ENCODE measurements at regions not wholly inside any gene's neighbourhood (a gene's known extent, or its start where the extent isn't known, plus 50 kb on each side); places are given as distances from the start of the nearest gene placed in this dataset.

GRCh38 chr11:80627364-80627763, 1186.5 kb upstream of the TENM4 start:
- TF ChIP-seq CTCF (IDR thresholded peaks at IDR 0.05) (no peak), POLR2A (IDR thresholded peaks at IDR 0.05) (no peak)
